BE2C (cell line): ENCODE measurements at regions not wholly inside any gene's neighbourhood (a gene's known extent, or its start where the extent isn't known, plus 50 kb on each side); places are given as distances from the start of the nearest gene placed in this dataset.
A peak's percentile ranks its signal among the peaks of the same experiment; 100 is the strongest.
"Not testable (repeated sequence)": the region's sequence is repeated elsewhere in the genome, so short reads cannot be mapped to it uniquely, and the experiment has no call there.

ENCODE experiments used
- DNase-seq: peaks from one replicate; pipeline ENCODE4 v3.0.0-alpha.2; 2020
- H3K27me3 ChIP-seq: fragments of 250-450 bp; sonication (Bioruptor Pico); 2 replicates; pipeline ENCODE4 v1.5.1; 2020; ENCODE audit warnings: mild to moderate bottlenecking
- H3K36me3 ChIP-seq: fragments of 250-450 bp; sonication (Bioruptor Pico); 2 replicates; pipeline ENCODE4 v1.5.1; 2020; ENCODE audit warnings: mild to moderate bottlenecking
- H3K4me1 ChIP-seq: fragments of 250-450 bp; sonication (Bioruptor Pico); 2 replicates; pipeline ENCODE4 v1.5.1; 2020
- H3K4me3 ChIP-seq: 2 replicates; pipeline ENCODE4 v1.5.1; 2011; ENCODE audit warnings: low read depth, low read length
- H3K9me3 ChIP-seq: fragments of 250-450 bp; sonication (Bioruptor Pico); 2 replicates; pipeline ENCODE4 v1.5.1; 2020
- TF ChIP-seq, protein P1 (sequence below): IDR thresholded peaks from 2 replicates; pipeline ENCODE4 v1.5.1; 2012; ENCODE audit warnings: mild to moderate bottlenecking, low read depth, low read length

DNA sequence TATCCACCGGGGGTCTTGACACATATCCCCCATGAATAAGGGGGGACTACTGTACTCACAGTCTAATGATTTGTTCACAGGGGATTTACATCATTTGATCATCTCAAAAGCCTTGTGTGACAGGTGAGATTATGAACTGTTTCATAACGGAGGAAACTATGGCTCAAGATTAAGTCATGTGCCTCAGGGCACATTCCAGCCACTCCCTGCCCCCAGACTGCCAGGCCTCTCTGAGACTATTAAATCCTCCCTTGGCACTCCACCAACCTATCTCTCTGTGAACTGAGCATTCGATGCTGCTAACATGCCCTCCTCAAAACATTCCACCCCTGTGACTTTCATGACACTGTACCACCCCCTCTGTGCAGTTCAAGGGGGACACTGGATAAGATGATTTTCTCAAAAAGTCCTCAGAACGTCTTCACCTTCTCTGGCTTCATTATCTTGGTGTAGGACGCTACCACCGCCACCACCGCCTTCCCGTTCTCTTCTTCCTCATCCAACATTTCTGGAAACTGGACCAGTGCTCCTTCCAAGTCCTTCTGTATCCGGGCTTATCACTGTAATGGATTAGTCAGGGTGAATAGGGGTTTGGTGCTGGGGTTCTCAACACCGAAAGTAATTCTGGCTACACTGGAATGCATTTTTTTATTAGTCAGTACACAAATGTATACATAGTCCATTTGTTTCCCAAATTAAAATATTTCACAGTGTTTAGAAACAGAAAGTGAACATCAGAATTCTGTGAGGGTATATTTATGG, 169.6 kb downstream of the KCNS3 start:
- TF ChIP-seq, protein P1, sequence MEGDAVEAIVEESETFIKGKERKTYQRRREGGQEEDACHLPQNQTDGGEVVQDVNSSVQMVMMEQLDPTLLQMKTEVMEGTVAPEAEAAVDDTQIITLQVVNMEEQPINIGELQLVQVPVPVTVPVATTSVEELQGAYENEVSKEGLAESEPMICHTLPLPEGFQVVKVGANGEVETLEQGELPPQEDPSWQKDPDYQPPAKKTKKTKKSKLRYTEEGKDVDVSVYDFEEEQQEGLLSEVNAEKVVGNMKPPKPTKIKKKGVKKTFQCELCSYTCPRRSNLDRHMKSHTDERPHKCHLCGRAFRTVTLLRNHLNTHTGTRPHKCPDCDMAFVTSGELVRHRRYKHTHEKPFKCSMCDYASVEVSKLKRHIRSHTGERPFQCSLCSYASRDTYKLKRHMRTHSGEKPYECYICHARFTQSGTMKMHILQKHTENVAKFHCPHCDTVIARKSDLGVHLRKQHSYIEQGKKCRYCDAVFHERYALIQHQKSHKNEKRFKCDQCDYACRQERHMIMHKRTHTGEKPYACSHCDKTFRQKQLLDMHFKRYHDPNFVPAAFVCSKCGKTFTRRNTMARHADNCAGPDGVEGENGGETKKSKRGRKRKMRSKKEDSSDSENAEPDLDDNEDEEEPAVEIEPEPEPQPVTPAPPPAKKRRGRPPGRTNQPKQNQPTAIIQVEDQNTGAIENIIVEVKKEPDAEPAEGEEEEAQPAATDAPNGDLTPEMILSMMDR: no peak
- no peaks in the 10 kb centered on the region for H3K36me3 ChIP-seq
- H3K4me3 ChIP-seq: no peak overlapping the region
- H3K4me1 ChIP-seq: no peaks in the 10 kb centered on the region
- peak; percentile 12 for DNase-seq
- H3K27me3 ChIP-seq: no peaks in the 10 kb centered on the region
- no peaks in the 10 kb centered on the region for H3K9me3 ChIP-seq

DNA sequence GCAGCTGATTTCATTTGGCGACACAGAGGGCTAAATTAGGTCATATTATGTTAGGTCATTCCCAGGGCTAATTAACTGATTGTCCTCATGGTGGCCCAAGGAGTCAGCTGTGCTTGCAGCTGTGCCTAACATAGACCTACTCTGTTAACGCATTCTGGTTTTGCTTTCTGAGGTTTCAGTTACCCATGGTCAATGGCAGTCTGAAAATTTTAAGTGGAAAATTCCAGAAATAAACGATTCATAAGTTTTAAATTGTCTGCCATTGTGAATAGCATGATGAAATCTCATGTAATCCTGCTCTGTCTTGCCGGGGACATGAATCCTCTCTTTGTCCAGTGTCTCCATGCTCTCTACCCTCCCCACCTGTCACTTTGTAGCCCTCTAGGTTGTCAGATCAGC, 168.7 kb downstream of the KCNS3 start:
- no peaks in the 10 kb centered on the region for H3K4me1 ChIP-seq
- no peak for DNase-seq
- TF ChIP-seq, protein P1: no peak
- no peaks in the 10 kb centered on the region for H3K9me3 ChIP-seq
- no peak overlapping the region for H3K4me3 ChIP-seq
- no peaks in the 10 kb centered on the region for H3K27me3 ChIP-seq
- no peaks in the 10 kb centered on the region for H3K36me3 ChIP-seq

DNA sequence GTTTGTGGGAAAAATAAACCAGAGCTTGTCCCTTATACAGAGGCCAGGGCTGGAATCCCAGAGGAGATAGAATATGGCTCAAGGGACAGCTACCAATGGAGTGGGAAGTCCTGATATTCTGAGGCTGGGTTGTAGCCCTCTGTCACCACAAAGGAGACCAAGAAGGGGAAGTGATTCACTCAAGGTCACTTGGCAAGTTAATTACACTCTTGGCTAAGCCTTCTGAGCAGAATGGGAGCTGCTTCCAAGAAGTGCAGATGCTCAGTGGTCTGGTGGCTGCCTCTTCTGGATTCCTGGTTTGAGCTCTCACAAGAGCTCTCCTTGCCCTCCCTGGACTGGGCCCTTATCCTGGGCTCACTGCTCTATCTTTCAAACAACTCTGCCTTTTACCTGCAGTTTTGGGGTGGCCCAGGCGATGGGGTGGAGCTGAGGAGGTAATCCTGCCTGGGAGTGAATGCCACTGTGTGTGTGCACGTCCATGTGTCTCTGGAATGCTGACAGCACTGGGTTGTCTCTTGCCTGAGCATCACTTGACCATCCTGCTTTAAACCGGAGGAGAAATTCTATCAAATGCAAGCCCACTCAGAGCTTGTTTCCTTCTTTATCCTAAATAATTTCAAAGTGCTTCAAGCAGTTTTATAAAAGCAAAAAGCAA, 168.2 kb downstream of the KCNS3 start:
- Histone ChIP-seq H3K27me3 (no peaks in the 10 kb centered on the region), H3K36me3 (no peaks in the 10 kb centered on the region), H3K9me3 (no peaks in the 10 kb centered on the region), H3K4me3 (no peak overlapping the region), H3K4me1 (no peaks in the 10 kb centered on the region)
- TF ChIP-seq, protein P1: no peak
- DNase-seq: no peak

DNA sequence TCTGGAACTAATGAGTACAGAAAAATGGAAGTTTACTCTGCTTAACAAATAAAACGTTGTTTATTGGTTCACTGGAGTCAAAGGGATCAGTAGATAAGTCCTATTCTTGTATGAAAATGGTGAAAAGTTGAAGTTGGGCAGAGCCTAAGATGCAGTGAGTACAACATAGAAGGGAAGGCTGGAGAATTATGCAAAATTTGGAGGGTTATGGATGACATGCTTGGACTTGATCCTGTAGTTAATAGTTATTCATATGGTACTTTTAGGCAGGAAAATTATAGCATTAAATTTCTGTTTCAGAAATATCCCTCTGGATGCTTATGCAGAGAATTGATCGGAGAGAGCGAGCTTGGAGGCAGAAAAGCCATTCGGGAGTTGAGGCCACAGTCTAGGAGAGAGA, 167.6 kb downstream of the KCNS3 start:
- Histone ChIP-seq H3K36me3 (no peaks in the 10 kb centered on the region), H3K9me3 (no peaks in the 10 kb centered on the region), H3K27me3 (no peaks in the 10 kb centered on the region), H3K4me3 (no peak overlapping the region), H3K4me1 (no peaks in the 10 kb centered on the region)
- DNase-seq: no peak
- TF ChIP-seq, protein P1: no peak

DNA sequence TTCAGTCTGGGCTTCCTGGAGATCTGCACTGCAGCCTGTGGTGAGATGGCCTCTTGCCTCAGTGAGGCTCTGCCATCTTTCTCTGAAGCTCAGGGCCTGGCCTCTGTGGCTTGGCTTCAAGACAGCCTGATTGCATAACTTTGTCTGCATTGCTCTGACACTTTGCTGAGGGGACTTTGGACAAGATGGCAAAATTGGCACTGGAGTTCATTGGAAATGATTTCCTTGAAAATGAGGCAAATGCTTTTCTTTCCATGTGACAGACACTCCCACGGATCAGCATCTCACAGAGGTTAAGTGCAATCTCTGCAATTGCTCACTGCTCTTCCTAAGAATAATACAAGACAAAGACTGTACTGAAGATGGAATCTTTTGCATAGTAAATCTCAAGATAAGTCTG, 166.8 kb downstream of the KCNS3 start:
- H3K4me3 ChIP-seq: no peak overlapping the region
- TF ChIP-seq, protein P1: no peak
- no peaks in the 10 kb centered on the region for H3K9me3 ChIP-seq
- no peaks in the 10 kb centered on the region for H3K27me3 ChIP-seq
- H3K36me3 ChIP-seq: no peaks in the 10 kb centered on the region
- no peak for DNase-seq
- H3K4me1 ChIP-seq: no peaks in the 10 kb centered on the region

DNA sequence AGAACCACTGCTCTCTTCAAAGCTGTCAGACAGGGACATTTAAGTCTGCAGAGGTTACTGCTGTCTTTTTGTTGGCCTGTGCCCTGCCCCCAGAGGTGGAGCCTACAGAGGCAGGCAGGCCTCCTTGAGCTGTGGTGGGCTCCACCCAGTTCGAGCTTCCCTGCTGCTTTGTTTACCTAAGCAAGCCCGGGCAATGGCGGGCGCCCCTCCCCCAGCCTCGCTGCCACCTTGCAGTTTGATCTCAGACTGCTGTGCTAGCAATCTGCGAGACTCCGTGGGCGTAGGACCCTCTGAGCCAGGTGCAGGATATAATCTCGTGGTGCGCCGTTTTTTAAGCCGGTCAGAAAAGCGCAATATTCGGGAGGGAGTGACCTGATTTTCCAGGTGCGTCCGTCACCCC, 138.9 kb downstream of the KCNS3 start:
- not testable (repeated sequence) for H3K27me3 ChIP-seq, H3K36me3 ChIP-seq, H3K9me3 ChIP-seq, H3K4me1 ChIP-seq, H3K4me3 ChIP-seq, DNase-seq
